ENCODE measurements at regions not wholly inside any gene's neighbourhood (a gene's known extent, or its start where the extent isn't known, plus 50 kb on each side); places are given as distances from the start of the nearest gene placed in this dataset.

- TF ChIP-seq POLR2A (IDR thresholded peaks at IDR 0.05; ENCODE audit: low read length) (no peak), GATA1 (IDR thresholded peaks at IDR 0.05; ENCODE audit: low read depth, low read length) (no peak)
These were observed 92.0 kb downstream of the C9orf152 start for GRCh38 chr9:110115826-110116542.
